Nephron progenitor cell (in vitro differentiated cells): ENCODE measurements at regions not wholly inside any gene's neighbourhood (a gene's known extent, or its start where the extent isn't known, plus 50 kb on each side); places are given as distances from the start of the nearest gene placed in this dataset.

Source experiments
- DNase-seq: peaks from one replicate; pipeline ENCODE4 v3.0.0; 2021
- H3K27ac Mint-ChIP-seq: 2 replicates; pipeline ENCODE4 v1.8.0; 2021; ENCODE audit warnings: mild to moderate bottlenecking, moderate library complexity, mixed read lengths
- H3K27me3 Mint-ChIP-seq: 2 replicates; pipeline ENCODE4 v1.8.0; 2021; ENCODE audit warnings: mild to moderate bottlenecking, low read depth, mixed read lengths; ENCODE audit not compliant: poor library complexity
- H3K36me3 Mint-ChIP-seq: 2 replicates; pipeline ENCODE4 v1.8.0; 2021; ENCODE audit warnings: low read depth, mixed read lengths
- H3K4me1 Mint-ChIP-seq: 2 replicates; pipeline ENCODE4 v1.8.0; 2021; ENCODE audit warnings: mixed read lengths
- H3K4me3 Mint-ChIP-seq: 2 replicates; pipeline ENCODE4 v1.8.0; 2021; ENCODE audit warnings: mild to moderate bottlenecking, moderate library complexity, mixed read lengths
- H3K9me3 Mint-ChIP-seq: 2 replicates; pipeline ENCODE4 v1.8.0; 2021; ENCODE audit warnings: mild to moderate bottlenecking, moderate library complexity, mixed read lengths
- TF ChIP-seq, protein P1 (sequence below): fragments of 200-600 bp; sonication (generic); IDR thresholded peaks from 2 replicates; pipeline ENCODE4 v1.5.0; 2021; ENCODE audit warnings: antibody characterized with exemption

DNA sequence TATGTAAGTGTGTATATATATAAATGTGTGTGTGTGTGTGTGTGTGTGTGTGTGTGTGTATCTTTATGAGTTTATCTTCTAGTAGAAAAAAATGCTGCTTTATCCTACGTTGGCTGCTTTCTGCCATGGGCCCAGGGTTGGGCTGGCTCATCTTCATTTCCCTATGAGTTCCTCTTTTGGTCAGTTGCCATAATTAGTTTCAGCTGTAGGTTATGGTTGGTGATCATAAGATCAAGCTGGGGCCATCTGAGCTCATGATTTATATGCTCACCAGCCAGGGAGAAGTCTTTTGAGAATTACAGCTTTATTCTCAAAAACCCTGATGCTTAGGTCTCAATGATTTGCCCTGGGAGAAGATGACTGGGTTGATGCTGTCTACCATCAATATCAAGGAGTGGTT is 775.8 kb upstream of the ARPP21 start:
- Mint-ChIP-seq H3K9me3 (no peaks in the 10 kb centered on the region), H3K4me3 (no peak overlapping the region), H3K36me3 (no peaks in the 10 kb centered on the region), H3K27me3 (peaks cover 8% of the 10 kb centered on the region), H3K4me1 (no peaks in the 10 kb centered on the region), H3K27ac (no peak overlapping the region)
- no peak for DNase-seq
- TF ChIP-seq, protein P1, sequence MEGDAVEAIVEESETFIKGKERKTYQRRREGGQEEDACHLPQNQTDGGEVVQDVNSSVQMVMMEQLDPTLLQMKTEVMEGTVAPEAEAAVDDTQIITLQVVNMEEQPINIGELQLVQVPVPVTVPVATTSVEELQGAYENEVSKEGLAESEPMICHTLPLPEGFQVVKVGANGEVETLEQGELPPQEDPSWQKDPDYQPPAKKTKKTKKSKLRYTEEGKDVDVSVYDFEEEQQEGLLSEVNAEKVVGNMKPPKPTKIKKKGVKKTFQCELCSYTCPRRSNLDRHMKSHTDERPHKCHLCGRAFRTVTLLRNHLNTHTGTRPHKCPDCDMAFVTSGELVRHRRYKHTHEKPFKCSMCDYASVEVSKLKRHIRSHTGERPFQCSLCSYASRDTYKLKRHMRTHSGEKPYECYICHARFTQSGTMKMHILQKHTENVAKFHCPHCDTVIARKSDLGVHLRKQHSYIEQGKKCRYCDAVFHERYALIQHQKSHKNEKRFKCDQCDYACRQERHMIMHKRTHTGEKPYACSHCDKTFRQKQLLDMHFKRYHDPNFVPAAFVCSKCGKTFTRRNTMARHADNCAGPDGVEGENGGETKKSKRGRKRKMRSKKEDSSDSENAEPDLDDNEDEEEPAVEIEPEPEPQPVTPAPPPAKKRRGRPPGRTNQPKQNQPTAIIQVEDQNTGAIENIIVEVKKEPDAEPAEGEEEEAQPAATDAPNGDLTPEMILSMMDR, result no peak

DNA sequence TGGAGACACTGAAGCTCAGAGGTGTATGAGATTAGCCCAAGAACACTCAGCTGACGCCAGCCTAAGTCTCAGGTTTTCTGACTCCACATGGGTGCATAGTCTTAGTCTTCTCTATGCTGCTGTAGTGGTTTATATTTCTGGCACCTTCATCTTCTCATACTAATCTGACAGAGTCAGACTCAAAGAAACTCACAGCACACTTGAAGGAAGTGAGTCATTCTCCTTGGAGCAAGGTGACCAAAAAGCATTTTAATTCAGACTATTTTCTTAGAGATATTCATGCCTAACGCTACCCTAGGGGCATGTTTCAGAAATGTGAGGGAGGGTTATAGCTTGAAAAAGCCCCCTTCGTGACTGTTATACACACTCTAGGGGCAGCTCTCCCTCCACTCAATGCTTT is 775.3 kb upstream of the ARPP21 start:
- Mint-ChIP-seq H3K4me1 (no peaks in the 10 kb centered on the region), H3K4me3 (no peak overlapping the region), H3K27ac (no peak overlapping the region), H3K9me3 (no peaks in the 10 kb centered on the region), H3K36me3 (no peaks in the 10 kb centered on the region), H3K27me3 (peaks cover 10% of the 10 kb centered on the region)
- TF ChIP-seq, protein P1, result no peak
- no peak for DNase-seq

DNA sequence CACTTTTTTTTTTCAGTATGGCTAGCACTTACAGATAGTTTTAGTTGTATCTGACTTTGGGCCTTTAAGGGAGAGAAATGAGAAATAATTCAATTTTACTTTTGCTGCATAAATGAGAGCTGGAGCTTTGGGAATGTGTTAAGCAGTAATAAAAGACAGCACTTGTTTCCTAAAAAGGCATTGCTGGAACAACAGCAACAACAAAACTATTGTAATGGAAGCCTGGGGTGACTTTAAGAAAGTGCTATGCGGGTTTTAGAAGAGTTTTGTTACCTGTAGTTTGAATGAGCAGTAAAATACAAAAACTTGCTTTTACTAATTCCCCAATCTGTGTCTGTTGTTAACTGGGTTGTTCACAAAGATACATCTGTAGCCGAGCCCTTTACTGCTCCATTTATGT is 774.0 kb upstream of the ARPP21 start:
- peaks cover 10% of the 10 kb centered on the region for H3K27me3 Mint-ChIP-seq
- no peaks in the 10 kb centered on the region for H3K4me1 Mint-ChIP-seq
- TF ChIP-seq, protein P1, result no peak
- H3K27ac Mint-ChIP-seq, result no peak overlapping the region
- no peaks in the 10 kb centered on the region for H3K36me3 Mint-ChIP-seq
- H3K4me3 Mint-ChIP-seq, result no peak overlapping the region
- H3K9me3 Mint-ChIP-seq, result no peaks in the 10 kb centered on the region
- DNase-seq, result no peak

DNA sequence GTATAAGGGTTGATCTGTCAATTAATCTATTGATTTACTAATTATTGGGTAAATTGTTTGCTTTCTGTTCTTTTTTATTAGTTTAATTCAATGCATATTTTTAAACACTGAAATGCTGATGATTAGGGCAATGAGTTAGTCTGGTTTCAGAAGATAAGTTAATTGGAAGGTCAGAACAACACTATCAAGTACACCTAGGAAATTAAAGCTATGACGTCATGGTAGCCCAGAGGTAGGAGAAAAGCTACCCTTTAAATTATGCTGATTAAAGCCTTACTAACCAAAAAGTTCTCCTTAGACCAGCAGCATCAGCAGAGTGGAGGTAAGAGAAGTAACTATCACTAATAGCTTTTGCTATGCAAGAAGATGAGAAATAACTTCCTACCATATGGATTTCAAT is 770.4 kb upstream of the ARPP21 start:
- peaks cover 9% of the 10 kb centered on the region for H3K27me3 Mint-ChIP-seq
- TF ChIP-seq, protein P1, result no peak

DNA sequence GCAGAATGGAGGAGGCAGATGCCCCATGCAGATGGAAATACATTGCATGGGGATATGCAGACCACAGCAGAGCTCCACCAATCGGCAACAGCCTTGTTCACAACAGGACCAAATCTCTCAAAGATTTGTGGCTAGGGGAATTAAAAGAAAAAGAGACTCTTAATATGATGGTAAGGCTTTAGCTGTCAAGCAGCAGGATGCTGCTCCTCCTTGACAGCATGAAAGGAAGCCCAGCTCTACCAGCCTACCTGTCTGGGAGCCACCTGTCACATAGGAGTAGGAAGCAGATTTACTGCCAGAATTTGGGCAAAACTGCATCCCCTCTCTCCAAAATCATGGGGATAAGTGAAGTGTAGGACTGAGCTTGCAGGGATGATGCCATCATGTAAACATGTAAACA is 769.6 kb upstream of the ARPP21 start:
- H3K4me1 Mint-ChIP-seq, result no peaks in the 10 kb centered on the region
- TF ChIP-seq, protein P1, result no peak
- H3K4me3 Mint-ChIP-seq, result no peak overlapping the region
- H3K27ac Mint-ChIP-seq, result no peak overlapping the region
- peaks cover 9% of the 10 kb centered on the region for H3K27me3 Mint-ChIP-seq
- DNase-seq, result no peak
- no peaks in the 10 kb centered on the region for H3K9me3 Mint-ChIP-seq
- H3K36me3 Mint-ChIP-seq, result no peaks in the 10 kb centered on the region

More for the DNA sequence above, 770.4 kb upstream of the ARPP21 start:
- no peak for DNase-seq
- Mint-ChIP-seq H3K4me1 (no peaks in the 10 kb centered on the region), H3K36me3 (no peaks in the 10 kb centered on the region), H3K9me3 (no peaks in the 10 kb centered on the region), H3K27ac (no peak overlapping the region), H3K4me3 (no peak overlapping the region)

DNA sequence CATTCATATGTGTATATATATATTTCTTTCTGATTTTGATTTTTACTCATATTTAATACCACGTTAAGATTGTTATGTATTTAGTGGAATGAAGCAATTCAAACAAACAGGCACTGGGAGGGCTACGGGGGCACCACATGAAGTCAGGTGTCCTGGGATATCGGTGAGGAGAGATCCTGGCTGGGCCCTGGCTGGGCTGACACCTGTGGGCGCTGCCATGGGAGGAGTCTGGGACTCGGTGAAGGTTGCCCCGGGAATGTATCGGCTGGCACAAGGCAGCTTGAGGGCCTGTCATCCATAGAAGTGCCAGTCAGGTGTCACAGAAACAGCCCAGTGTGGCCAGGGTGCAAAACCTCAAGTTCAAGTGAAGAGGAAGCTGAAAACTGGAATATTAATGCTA is 766.9 kb upstream of the ARPP21 start:
- TF ChIP-seq, protein P1, result no peak
- Mint-ChIP-seq H3K27ac (no peak overlapping the region), H3K4me1 (no peaks in the 10 kb centered on the region), H3K4me3 (no peak overlapping the region), H3K9me3 (no peaks in the 10 kb centered on the region), H3K27me3 (peaks cover 6% of the 10 kb centered on the region), H3K36me3 (no peaks in the 10 kb centered on the region)
- DNase-seq, result no peak
